ENCODE measurements at regions not wholly inside any gene's neighbourhood (a gene's known extent, or its start where the extent isn't known, plus 50 kb on each side); places are given as distances from the start of the nearest gene placed in this dataset.
"Not testable (repeated sequence)": the region's sequence is repeated elsewhere in the genome, so short reads cannot be mapped to it uniquely, and the experiment has no call there.

- DNase-seq = no peak
Observed at GRCh38 chr18:39454866-39455265, 1889.3 kb upstream of the CELF4 start.

GRCh38 chr18:39453882-39454281 is 1888.3 kb upstream of the CELF4 start:
- DNase-seq = no peak

GRCh38 chr18:39453356-39453755 is 1887.8 kb upstream of the CELF4 start:
- DNase-seq = no peak

GRCh38 chr18:39450958-39451357 is 1885.4 kb upstream of the CELF4 start:
- no peak for DNase-seq

- no peak for DNase-seq
Observed at GRCh38 chr18:39449566-39449965, 1884.0 kb upstream of the CELF4 start.

- DNase-seq = no peak
Observed at GRCh38 chr18:39448942-39449341, 1883.3 kb upstream of the CELF4 start.

GRCh38 chr18:39444957-39445356 is 1879.4 kb upstream of the CELF4 start:
- DNase-seq = not testable (repeated sequence)

GRCh38 chr18:39441648-39442047 is 1876.0 kb upstream of the CELF4 start:
- DNase-seq = no peak

GRCh38 chr18:39435996-39436395 is 1870.4 kb upstream of the CELF4 start:
- no peak for DNase-seq

GRCh38 chr18:39435209-39435608 is 1869.6 kb upstream of the CELF4 start:
- no peak for DNase-seq

GRCh38 chr18:39434223-39434920 is 1868.8 kb upstream of the CELF4 start:
- no peak for DNase-seq

- no peak for DNase-seq
Observed at GRCh38 chr18:39425172-39425850, 1859.7 kb upstream of the CELF4 start.

- DNase-seq = no peak
Observed at GRCh38 chr18:39424261-39424660, 1858.7 kb upstream of the CELF4 start.

GRCh38 chr18:39421276-39421675 is 1855.7 kb upstream of the CELF4 start:
- no peak for DNase-seq

- no peak for DNase-seq
Observed at GRCh38 chr18:39419315-39419714, 1853.7 kb upstream of the CELF4 start.

- no peak for DNase-seq
Observed at GRCh38 chr18:39415471-39415870, 1849.9 kb upstream of the CELF4 start.

GRCh38 chr18:39414009-39414700 is 1848.6 kb upstream of the CELF4 start:
- DNase-seq = no peak

- no peak for DNase-seq
Observed at GRCh38 chr18:39406941-39407340, 1841.3 kb upstream of the CELF4 start.

- no peak for DNase-seq
Observed at GRCh38 chr18:39403121-39403520, 1837.5 kb upstream of the CELF4 start.

- no peak for DNase-seq
Observed at GRCh38 chr18:39399662-39400061, 1834.1 kb upstream of the CELF4 start.

GRCh38 chr18:39396168-39396567 is 1830.6 kb upstream of the CELF4 start:
- DNase-seq = no peak

- DNase-seq = no peak
Observed at GRCh38 chr18:39389800-39390379, 1824.3 kb upstream of the CELF4 start.

GRCh38 chr18:39380866-39381265 is 1815.3 kb upstream of the CELF4 start:
- no peak for DNase-seq
